Keratinocyte (primary cell): ENCODE measurements at regions not wholly inside any gene's neighbourhood (a gene's known extent, or its start where the extent isn't known, plus 50 kb on each side); places are given as distances from the start of the nearest gene placed in this dataset.

Source experiments
- DNase-seq: peaks from one replicate; pipeline ENCODE4 v3.0.0-alpha.2; 2011; ENCODE audit warnings: low read depth, missing footprints, low spot score
- FAIRE-seq: peaks from 2 replicates; lab custom pipeline; 2011; peaks lifted over from hg19 to GRCh38; lab: Jason Lieb, UNC
- H2AFZ ChIP-seq: 2 replicates; pipeline ENCODE4 v1.6.0; 2012; ENCODE audit warnings: low read length, control low read depth, inconsistent platforms; ENCODE audit not compliant: control insufficient read depth
- H3K27ac ChIP-seq: 2 replicates; pipeline ENCODE4 v1.5.1; 2011; ENCODE audit warnings: low read length; ENCODE audit not compliant: control insufficient read depth, insufficient read depth
- H3K27me3 ChIP-seq: 3 replicates; pipeline ENCODE4 v1.6.0; 2011; ENCODE audit warnings: low read length; ENCODE audit not compliant: control insufficient read depth, insufficient read depth; ENCODE audit errors: extremely low read depth
- H3K36me3 ChIP-seq, 2 experiments: 2 replicates in 1 of 2; 3 replicates in 1 of 2; pipeline ENCODE4 v1.5.1; 2011; ENCODE audit warnings: low read length in 2 of 2, mild to moderate bottlenecking in 1 of 2; ENCODE audit not compliant: control insufficient read depth in 2 of 2, insufficient read depth in 2 of 2; ENCODE audit errors: extremely low read depth in 1 of 2
- H3K4me1 ChIP-seq: 3 replicates; pipeline ENCODE4 v1.5.1; 2011; ENCODE audit warnings: low read length; ENCODE audit not compliant: control insufficient read depth, insufficient read depth; ENCODE audit errors: extremely low read depth
- H3K4me2 ChIP-seq: 3 replicates; pipeline ENCODE4 v1.6.0; 2011; ENCODE audit warnings: low read depth, low read length; ENCODE audit not compliant: control insufficient read depth, insufficient read depth; ENCODE audit errors: extremely low read depth
- H3K4me3 ChIP-seq, 3 experiments: fragments of 200-600 bp in 1 of 3; sonication (generic) in 1 of 3; 2 replicates in 2 of 3; 3 replicates in 1 of 3; pipeline ENCODE4 v1.5.1; 2011 to 2016; ENCODE audit warnings: low read length in 3 of 3, mild to moderate bottlenecking in 3 of 3, control low read depth in 2 of 3, inconsistent platforms in 1 of 3, low read depth in 1 of 3, mixed read lengths in 1 of 3, mixed run types in 1 of 3, moderate library complexity in 1 of 3; ENCODE audit not compliant: control insufficient read depth in 2 of 3, insufficient read depth in 2 of 3; ENCODE audit errors: extremely low read depth in 1 of 3
- H3K79me2 ChIP-seq: 2 replicates; pipeline ENCODE4 v1.6.0; 2012; ENCODE audit warnings: low read length; ENCODE audit not compliant: control insufficient read depth, insufficient read depth
- H3K9ac ChIP-seq: 3 replicates; pipeline ENCODE4 v1.6.0; 2011; ENCODE audit warnings: low read length; ENCODE audit not compliant: control insufficient read depth, insufficient read depth; ENCODE audit errors: extremely low read depth
- H3K9me1 ChIP-seq: 3 replicates; pipeline ENCODE4 v1.6.0; 2011; ENCODE audit warnings: low read length; ENCODE audit not compliant: control insufficient read depth, insufficient read depth; ENCODE audit errors: extremely low read depth
- H3K9me3 ChIP-seq: 2 replicates; pipeline ENCODE4 v1.5.1; 2012; ENCODE audit warnings: low read depth, low read length; ENCODE audit not compliant: control insufficient read depth
- H4K20me1 ChIP-seq: 3 replicates; pipeline ENCODE4 v1.6.0; 2011; ENCODE audit warnings: low read length; ENCODE audit not compliant: control insufficient read depth, insufficient read depth; ENCODE audit errors: extremely low read depth
- EZH2 ChIP-seq: IDR thresholded peaks from one replicate; pipeline ENCODE4 v1.6.1; 2012; ENCODE audit warnings: inconsistent platforms, mild to moderate bottlenecking, low read length, moderate library complexity
- dilution Hi-C: fragments of 300-500 bp; cut with MboI; formaldehyde crosslinking; loops from one replicate; pipeline ENCODE4 v1.7.0; 2020; ENCODE audit warnings: low sequenced_read_pairs; ENCODE audit not compliant: extremely low pct_ligation_motif_present
- TF ChIP-seq, protein P1 (sequence below), 3 experiments: IDR thresholded peaks in 1 of 3; conservative IDR thresholded peaks in 1 of 3; optimal IDR thresholded peaks in 1 of 3; 2 replicates in 2 of 3; 3 replicates in 1 of 3; pipeline versions ENCODE3 to v1.5.1; 2011; ENCODE audit warnings: low read length in 3 of 3, mild to moderate bottlenecking in 3 of 3, moderate library complexity in 2 of 3, control low read depth in 1 of 3, inconsistent platforms in 1 of 3; ENCODE audit not compliant: insufficient read depth in 2 of 3; ENCODE audit errors: extremely low read depth in 1 of 3

- H3K4me1 ChIP-seq, result no peaks in the 10 kb centered on the region
- no peak overlapping the region for H3K4me3 ChIP-seq
- H3K9me1 ChIP-seq, result no peaks in the 10 kb centered on the region
- H3K9ac ChIP-seq, result no peak overlapping the region
- no peak overlapping the region for H3K27ac ChIP-seq
- DNase-seq (no peak), FAIRE-seq (no peak)
- H3K9me3 ChIP-seq, result peaks cover 2% of the 10 kb centered on the region
- H2AFZ ChIP-seq, result no peak overlapping the region
- dilution Hi-C loops, result no loop called here
- no peaks in the 10 kb centered on the region for H3K27me3 ChIP-seq
- no peak overlapping the region for H3K4me2 ChIP-seq
- H3K36me3 ChIP-seq, result no peaks in the 10 kb centered on the region
- TF ChIP-seq EZH2, result no peak
- TF ChIP-seq, protein P1, sequence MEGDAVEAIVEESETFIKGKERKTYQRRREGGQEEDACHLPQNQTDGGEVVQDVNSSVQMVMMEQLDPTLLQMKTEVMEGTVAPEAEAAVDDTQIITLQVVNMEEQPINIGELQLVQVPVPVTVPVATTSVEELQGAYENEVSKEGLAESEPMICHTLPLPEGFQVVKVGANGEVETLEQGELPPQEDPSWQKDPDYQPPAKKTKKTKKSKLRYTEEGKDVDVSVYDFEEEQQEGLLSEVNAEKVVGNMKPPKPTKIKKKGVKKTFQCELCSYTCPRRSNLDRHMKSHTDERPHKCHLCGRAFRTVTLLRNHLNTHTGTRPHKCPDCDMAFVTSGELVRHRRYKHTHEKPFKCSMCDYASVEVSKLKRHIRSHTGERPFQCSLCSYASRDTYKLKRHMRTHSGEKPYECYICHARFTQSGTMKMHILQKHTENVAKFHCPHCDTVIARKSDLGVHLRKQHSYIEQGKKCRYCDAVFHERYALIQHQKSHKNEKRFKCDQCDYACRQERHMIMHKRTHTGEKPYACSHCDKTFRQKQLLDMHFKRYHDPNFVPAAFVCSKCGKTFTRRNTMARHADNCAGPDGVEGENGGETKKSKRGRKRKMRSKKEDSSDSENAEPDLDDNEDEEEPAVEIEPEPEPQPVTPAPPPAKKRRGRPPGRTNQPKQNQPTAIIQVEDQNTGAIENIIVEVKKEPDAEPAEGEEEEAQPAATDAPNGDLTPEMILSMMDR (optimal IDR thresholded peaks at IDR 0.05 in 1 of 3, IDR thresholded peaks at IDR 0.05 in 1 of 3, conservative IDR thresholded peaks at IDR 0.05 in 1 of 3; ENCODE audit: extremely low read depth in 1 of 3, insufficient read depth in 2 of 3, low read length in 3 of 3), result no peak
- no peaks in the 10 kb centered on the region for H3K79me2 ChIP-seq
- no peaks in the 10 kb centered on the region for H4K20me1 ChIP-seq
Observed at GRCh38 chr14:101119830-101120571, 216.5 kb upstream of the RTL1 start.

GRCh38 chr14:101120641-101121507 is 217.4 kb upstream of the RTL1 start:
- Histone ChIP-seq H3K79me2 (no peaks in the 10 kb centered on the region), H3K4me2 (no peak overlapping the region), H3K4me3 (no peak overlapping the region), H3K4me1 (no peaks in the 10 kb centered on the region), H2AFZ (no peak overlapping the region), H3K27ac (no peak overlapping the region), H3K36me3 (no peaks in the 10 kb centered on the region), H4K20me1 (no peaks in the 10 kb centered on the region), H3K9me1 (no peaks in the 10 kb centered on the region), H3K9ac (no peak overlapping the region), H3K27me3 (no peaks in the 10 kb centered on the region), H3K9me3 (peaks cover 2% of the 10 kb centered on the region)
- DNase-seq (no peak), FAIRE-seq (no peak)
- TF ChIP-seq, protein P1 (optimal IDR thresholded peaks at IDR 0.05 in 1 of 3, IDR thresholded peaks at IDR 0.05 in 1 of 3, conservative IDR thresholded peaks at IDR 0.05 in 1 of 3; ENCODE audit: extremely low read depth in 1 of 3, insufficient read depth in 2 of 3, low read length in 3 of 3), result no peak
- no peak for TF ChIP-seq EZH2
- dilution Hi-C loops, result no loop called here
